ENCODE measurements at regions not wholly inside any gene's neighbourhood (a gene's known extent, or its start where the extent isn't known, plus 50 kb on each side); places are given as distances from the start of the nearest gene placed in this dataset.

GRCh38 chr5:116370886-116371285, 203.7 kb downstream of the SEMA6A start:
- no peak for DNase-seq (ENCODE audit: low read depth, low spot score)
- in situ Hi-C loops (cut with HindIII; ENCODE audit: low pct_unique_long_range_greater_than_20kb, low sequenced_read_pairs) = no loop called here

GRCh38 chr5:116370149-116370548, 204.5 kb downstream of the SEMA6A start:
- DNase-seq (ENCODE audit: low read depth, low spot score) = no peak
- in situ Hi-C loops (cut with HindIII; ENCODE audit: low pct_unique_long_range_greater_than_20kb, low sequenced_read_pairs) = no loop called here

GRCh38 chr5:116365006-116365496, 209.6 kb downstream of the SEMA6A start:
- no peak for DNase-seq (ENCODE audit: low read depth, low spot score)
- in situ Hi-C loops (cut with HindIII; ENCODE audit: low pct_unique_long_range_greater_than_20kb, low sequenced_read_pairs) = no loop called here

GRCh38 chr5:116363780-116364179, 210.8 kb downstream of the SEMA6A start:
- DNase-seq (ENCODE audit: low read depth, low spot score) = no peak

GRCh38 chr5:116361979-116362577, 212.5 kb downstream of the SEMA6A start:
- no peak for DNase-seq (ENCODE audit: low read depth, low spot score)
- in situ Hi-C loops (cut with HindIII; ENCODE audit: low pct_unique_long_range_greater_than_20kb, low sequenced_read_pairs) = no loop called here

More at GRCh38 chr5:116363780-116364179, 210.8 kb downstream of the SEMA6A start:
- in situ Hi-C loops (cut with HindIII; ENCODE audit: low pct_unique_long_range_greater_than_20kb, low sequenced_read_pairs) = no loop called here

GRCh38 chr5:116361171-116361967, 213.3 kb downstream of the SEMA6A start:
- DNase-seq (ENCODE audit: low read depth, low spot score) = no peak
- in situ Hi-C loops (cut with HindIII; ENCODE audit: low pct_unique_long_range_greater_than_20kb, low sequenced_read_pairs) = no loop called here

- DNase-seq (ENCODE audit: low read depth, low spot score) = no peak
- in situ Hi-C loops (cut with HindIII; ENCODE audit: low pct_unique_long_range_greater_than_20kb, low sequenced_read_pairs) = no loop called here
Measured at GRCh38 chr5:116360008-116360853, 214.4 kb downstream of the SEMA6A start.

- in situ Hi-C loops (cut with HindIII; ENCODE audit: low pct_unique_long_range_greater_than_20kb, low sequenced_read_pairs) = no loop called here
- no peak for DNase-seq (ENCODE audit: low read depth, low spot score)
Measured at GRCh38 chr5:116359592-116359991, 215.0 kb downstream of the SEMA6A start.

- in situ Hi-C loops (cut with HindIII; ENCODE audit: low pct_unique_long_range_greater_than_20kb, low sequenced_read_pairs) = no loop called here
- DNase-seq (ENCODE audit: low read depth, low spot score) = no peak
Measured at GRCh38 chr5:116358911-116359418, 215.7 kb downstream of the SEMA6A start.

GRCh38 chr5:116358015-116358523, 216.6 kb downstream of the SEMA6A start:
- DNase-seq (ENCODE audit: low read depth, low spot score) = no peak
- in situ Hi-C loops (cut with HindIII; ENCODE audit: low pct_unique_long_range_greater_than_20kb, low sequenced_read_pairs) = no loop called here

GRCh38 chr5:116355819-116356601, 218.6 kb downstream of the SEMA6A start:
- in situ Hi-C loops (cut with HindIII; ENCODE audit: low pct_unique_long_range_greater_than_20kb, low sequenced_read_pairs) = no loop called here
- DNase-seq (ENCODE audit: low read depth, low spot score) = no peak

GRCh38 chr5:116354699-116355098, 219.9 kb downstream of the SEMA6A start:
- DNase-seq (ENCODE audit: low read depth, low spot score) = no peak
- in situ Hi-C loops (cut with HindIII; ENCODE audit: low pct_unique_long_range_greater_than_20kb, low sequenced_read_pairs) = no loop called here

- in situ Hi-C loops (cut with HindIII; ENCODE audit: low pct_unique_long_range_greater_than_20kb, low sequenced_read_pairs) = loop anchor here (5.0 kb wide), 1 partner anchor 50 kb away; no protein-coding TSS in a partner anchor
Measured at GRCh38 chr5:116347657-116348056, 227.0 kb downstream of the SEMA6A start.

GRCh38 chr5:116343961-116344360, 230.7 kb downstream of the SEMA6A start:
- DNase-seq (ENCODE audit: low read depth, low spot score) = no peak
- in situ Hi-C loops (cut with HindIII; ENCODE audit: low pct_unique_long_range_greater_than_20kb, low sequenced_read_pairs) = no loop called here

More at GRCh38 chr5:116347657-116348056, 227.0 kb downstream of the SEMA6A start:
- DNase-seq (ENCODE audit: low read depth, low spot score) = no peak
